HepG2 (cell line): ENCODE measurements at regions not wholly inside any gene's neighbourhood (a gene's known extent, or its start where the extent isn't known, plus 50 kb on each side); places are given as distances from the start of the nearest gene placed in this dataset. TPM values are rescaled to one million over a fixed set of nuclear protein-coding genes. Genes with fewer than 3 reads are reported as not detected.

Experiments
- ATAC-seq: fragments of 200-7000 bp; cut with Tn5 transposase; 3 replicates; pipeline ENCODE4 v1.9.1; 2020; ENCODE audit warnings: mild to moderate bottlenecking, moderate library complexity
- BruUV-seq: library from RNA; stranded (reverse); fragments of 400-500 nt; replicated peaks from 2 replicates; lab custom pipeline; 2021; lab: Mats Ljungman, UMichigan
- CTCF ChIA-PET: fragments of 300-600 bp; formaldehyde crosslinking; extraction: SDS; loops from one replicate; lab custom pipeline; 2021; ENCODE audit warnings: low total read pairs, inconsistent platforms, low intra/inter-chr PET ratio; lab: Yijun Ruan, JAX
- POLR2A ChIA-PET: fragments of 350-600 bp; sonication (Branson Sonifier 250); formaldehyde crosslinking; loops from one replicate; lab custom pipeline; 2020; ENCODE audit warnings: antibody characterized with exemption, inconsistent platforms; lab: Yijun Ruan, JAX
- DNase-seq: peaks from one replicate; pipeline ENCODE4 v3.0.0-alpha.2; 2015; ENCODE audit warnings: low spot score
- FAIRE-seq: peaks from 3 replicates; lab custom pipeline; 2011; peaks lifted over from hg19 to GRCh38; lab: Jason Lieb, UNC
- H2AFZ ChIP-seq: one replicate; pipeline ENCODE4 v1.6.1; 2011; ENCODE audit warnings: low read length, inconsistent platforms
- H3K27ac ChIP-seq: fragments of 300-600 bp; 3 replicates; pipeline ENCODE4 v1.8.0; 2011; ENCODE audit warnings: mixed run types, mild to moderate bottlenecking, mixed read lengths, low read length, inconsistent platforms; ENCODE audit not compliant: insufficient read depth; ENCODE audit errors: extremely low read length
- H3K27me3 ChIP-seq, 2 experiments: fragments of 200-600 bp in 1 of 2; 2 replicates in 1 of 2; 3 replicates in 1 of 2; pipeline versions ENCODE4 v1.6.0 to v1.8.0; 2011; ENCODE audit warnings: low read length in 2 of 2, mild to moderate bottlenecking in 2 of 2, moderate library complexity in 2 of 2, inconsistent platforms in 1 of 2; ENCODE audit not compliant: insufficient read depth in 2 of 2, control insufficient read depth in 1 of 2
- H3K36me3 ChIP-seq, 2 experiments: fragments of 200-600 bp in 1 of 2; replicated peaks in 1 of 2; 2 replicates in 1 of 2; 3 replicates in 1 of 2; pipeline versions ENCODE4 v1.5.1 to v1.8.0; 2011; ENCODE audit warnings: low read length in 2 of 2, inconsistent platforms in 1 of 2; ENCODE audit not compliant: insufficient read depth in 2 of 2, control insufficient read depth in 1 of 2
- H3K4me1 ChIP-seq: 2 replicates; pipeline ENCODE4 v1.5.1; 2012; ENCODE audit warnings: low read length, inconsistent platforms; ENCODE audit not compliant: insufficient read depth
- H3K4me2 ChIP-seq: 2 replicates; pipeline ENCODE4 v1.6.0; 2011; ENCODE audit warnings: low read depth, low read length, inconsistent platforms
- H3K4me3 ChIP-seq, 3 experiments: fragments of 200-600 bp in 1 of 3; sonication (generic), shearing (Covaris generic) in 1 of 3; replicated peaks in 1 of 3; 2 replicates each; pipeline ENCODE4 v1.5.1; 2011 to 2016; ENCODE audit warnings: low read length in 3 of 3, inconsistent platforms in 2 of 3, low read depth in 2 of 3, mild to moderate bottlenecking in 2 of 3, control low read depth in 1 of 3, mixed read lengths in 1 of 3; ENCODE audit not compliant: insufficient read depth in 1 of 3
- H3K79me2 ChIP-seq: one replicate; pipeline ENCODE4 v1.6.1; 2011; ENCODE audit warnings: low read length, inconsistent platforms; ENCODE audit not compliant: insufficient read depth
- H3K9ac ChIP-seq: 2 replicates; pipeline ENCODE4 v1.6.0; 2011; ENCODE audit warnings: mild to moderate bottlenecking, low read depth, low read length, inconsistent platforms; ENCODE audit not compliant: insufficient read depth
- H3K9me3 ChIP-seq: 2 replicates; pipeline ENCODE4 v1.5.1; 2012; ENCODE audit warnings: mild to moderate bottlenecking, low read length
- H4K20me1 ChIP-seq: 2 replicates; pipeline ENCODE4 v1.6.0; 2011; ENCODE audit warnings: inconsistent platforms, mild to moderate bottlenecking, low read length, moderate library complexity; ENCODE audit not compliant: insufficient read depth
- KLF16 ChIP-seq, 2 experiments: sonication (generic) in 1 of 2; formaldehyde crosslinking in 1 of 2; IDR thresholded peaks; 2 replicates each; pipeline versions ENCODE4 v1.6.1 to v1.8.0; 2016 to 2023; ENCODE audit warnings: missing genetic modification reagents in 2 of 2, missing compliant biosample characterization in 1 of 2
- ZNF883 ChIP-seq: sonication (generic); formaldehyde crosslinking; IDR thresholded peaks from 2 replicates; pipeline ENCODE4 v1.5.1; 2020; ENCODE audit warnings: mild to moderate bottlenecking, missing genetic modification reagents; ENCODE audit errors: not compliant biosample characterization
- WGBS: methylation state at CpG from one replicate; pipeline ENCODE4 v1.1.6; 2017; ENCODE audit warnings: low lambda C conversion rate; 5-methylcytosine and 5-hydroxymethylcytosine counted together
- in situ Hi-C: cut with HindIII; loops from 2 replicates; pipeline ENCODE4 v1.10.0; 2017; ENCODE audit warnings: low pct_unique_long_range_greater_than_20kb; ENCODE audit not compliant: extremely low pct_ligation_motif_present
- intact Hi-C: fragments of 100-400 bp; cut with micrococcal nuclease; formaldehyde crosslinking; loops from one replicate; pipeline ENCODE4 v1.10.0; 2022; ENCODE audit not compliant: unreplicated experiment
- microRNA-seq: library from miRNA; unstranded; fragments of <30 nt; microRNA quantifications from one replicate; pipeline ENCODE4, GENCODE V29; 2020
- small RNA-seq, 3 experiments: library from RNA; depleted of rRNA; stranded (forward); fragments of <200 nt; gene quantifications; one replicate each; pipeline ENCODE3, GENCODE V24; 2012; ENCODE audit warnings: low read depth in 2 of 3, low replicate concordance in 1 of 3; ENCODE audit not compliant: insufficient read length in 3 of 3, insufficient read depth in 2 of 3

DNA sequence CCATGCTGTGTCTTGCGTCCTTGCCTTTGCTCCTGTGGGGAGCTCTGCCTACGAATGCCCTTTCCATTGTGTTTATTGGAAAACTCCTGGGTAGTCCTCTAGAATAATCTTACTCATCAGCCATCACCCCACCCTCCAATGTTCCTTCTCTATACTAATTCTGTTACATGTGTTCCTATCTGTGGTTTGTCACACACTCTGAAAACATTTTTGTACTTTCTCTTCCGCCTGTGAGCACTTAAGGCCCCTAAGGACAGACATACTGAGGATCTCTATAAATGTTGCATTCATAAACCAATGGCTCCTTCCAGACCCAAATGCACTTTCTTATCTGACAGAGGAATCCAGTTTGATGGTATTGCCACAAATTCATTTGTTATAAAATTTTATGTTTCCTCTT, 53.9 kb upstream of the MON1B start:
- BruUV-seq = no TSS peak
- ChIA-PET CTCF (no interaction called here), POLR2A (no interaction called here)
- TF ChIP-seq ZNF883 (no peak), KLF16 (CRISPR knock-in tag; IDR thresholded peaks at IDR 0.05) (no peak)
- Histone ChIP-seq H3K4me1 (no peaks in the 10 kb centered on the region), H3K36me3 (no peaks in the 10 kb centered on the region), H3K9ac (no peak overlapping the region), H3K27me3 (no peaks in the 10 kb centered on the region), H3K79me2 (no peaks in the 10 kb centered on the region), H3K4me3 (no peak overlapping the region), H3K4me2 (no peak overlapping the region), H3K27ac (no peak overlapping the region), H4K20me1 (no peaks in the 10 kb centered on the region), H2AFZ (no peak overlapping the region), H3K9me3 (no peaks in the 10 kb centered on the region)
- FAIRE-seq = no peak
- no peak for DNase-seq
- 12% methylated on average over 3 of the region's 3 CpGs for WGBS
- intact Hi-C loops = no loop called here
- ATAC-seq = no peak
- in situ Hi-C loops = no loop called here

Small RNA genes lying in the stretch of these regions (microRNA-seq; reads per million reads assigned to microRNA genes)
- gene MIR4719 = not detected

Small RNA genes lying in the stretch of these regions (small RNA-seq; reads per million reads assigned to genes)
- gene MIR4719 = 0 reads per million in 3 experiments
